ENCODE measurements at regions not wholly inside any gene's neighbourhood (a gene's known extent, or its start where the extent isn't known, plus 50 kb on each side); places are given as distances from the start of the nearest gene placed in this dataset.
A peak's percentile ranks its signal among the peaks of the same experiment; 100 is the strongest.

DNA sequence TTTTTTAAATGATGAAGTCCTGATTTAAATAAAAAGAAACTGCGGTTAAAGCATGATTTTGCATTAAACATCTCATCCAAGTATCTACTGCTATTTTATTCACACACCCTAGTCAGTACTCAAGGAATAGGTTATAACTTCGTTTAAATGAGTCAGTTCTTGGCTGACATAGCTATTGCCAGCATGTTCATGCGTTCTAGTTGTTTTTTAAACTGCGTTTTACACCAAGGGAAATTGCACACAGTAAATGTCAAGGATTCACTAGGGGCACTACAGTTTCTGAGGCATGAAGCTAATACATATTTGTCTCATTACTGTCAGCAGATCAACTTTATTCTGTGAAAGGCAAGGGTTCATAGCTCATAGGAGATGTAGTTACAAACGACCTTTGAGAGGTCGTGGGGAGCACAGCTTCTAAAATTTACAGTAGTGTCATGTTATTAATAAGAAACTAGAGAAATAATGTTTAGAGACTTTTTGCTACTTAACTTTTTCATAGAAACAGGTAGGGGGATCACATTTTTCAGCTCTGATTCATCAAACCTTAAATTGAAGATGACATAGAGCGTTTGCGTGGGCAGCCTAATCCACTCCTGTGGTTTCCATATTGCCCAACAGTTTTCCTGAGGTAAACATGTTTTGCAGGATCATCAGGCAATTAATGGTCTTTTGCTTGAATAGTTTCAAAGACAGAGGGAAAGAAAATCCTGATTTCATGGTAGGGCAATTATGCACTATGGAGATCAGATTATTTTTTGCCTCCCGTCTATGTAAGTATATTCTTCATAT lies 2222.7 kb upstream of the WWC1 start:
- TF ChIP-seq, protein P1, sequence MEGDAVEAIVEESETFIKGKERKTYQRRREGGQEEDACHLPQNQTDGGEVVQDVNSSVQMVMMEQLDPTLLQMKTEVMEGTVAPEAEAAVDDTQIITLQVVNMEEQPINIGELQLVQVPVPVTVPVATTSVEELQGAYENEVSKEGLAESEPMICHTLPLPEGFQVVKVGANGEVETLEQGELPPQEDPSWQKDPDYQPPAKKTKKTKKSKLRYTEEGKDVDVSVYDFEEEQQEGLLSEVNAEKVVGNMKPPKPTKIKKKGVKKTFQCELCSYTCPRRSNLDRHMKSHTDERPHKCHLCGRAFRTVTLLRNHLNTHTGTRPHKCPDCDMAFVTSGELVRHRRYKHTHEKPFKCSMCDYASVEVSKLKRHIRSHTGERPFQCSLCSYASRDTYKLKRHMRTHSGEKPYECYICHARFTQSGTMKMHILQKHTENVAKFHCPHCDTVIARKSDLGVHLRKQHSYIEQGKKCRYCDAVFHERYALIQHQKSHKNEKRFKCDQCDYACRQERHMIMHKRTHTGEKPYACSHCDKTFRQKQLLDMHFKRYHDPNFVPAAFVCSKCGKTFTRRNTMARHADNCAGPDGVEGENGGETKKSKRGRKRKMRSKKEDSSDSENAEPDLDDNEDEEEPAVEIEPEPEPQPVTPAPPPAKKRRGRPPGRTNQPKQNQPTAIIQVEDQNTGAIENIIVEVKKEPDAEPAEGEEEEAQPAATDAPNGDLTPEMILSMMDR (conservative IDR thresholded peaks at IDR 0.05; ENCODE audit: control insufficient read depth, insufficient read depth, low read depth, low read length) = no peak
- DNase-seq (ENCODE audit: low read depth) = peak; percentile 3
- no peak overlapping the region for H3K4me3 ChIP-seq (ENCODE audit: control insufficient read depth, low read depth, low read length)

DNA sequence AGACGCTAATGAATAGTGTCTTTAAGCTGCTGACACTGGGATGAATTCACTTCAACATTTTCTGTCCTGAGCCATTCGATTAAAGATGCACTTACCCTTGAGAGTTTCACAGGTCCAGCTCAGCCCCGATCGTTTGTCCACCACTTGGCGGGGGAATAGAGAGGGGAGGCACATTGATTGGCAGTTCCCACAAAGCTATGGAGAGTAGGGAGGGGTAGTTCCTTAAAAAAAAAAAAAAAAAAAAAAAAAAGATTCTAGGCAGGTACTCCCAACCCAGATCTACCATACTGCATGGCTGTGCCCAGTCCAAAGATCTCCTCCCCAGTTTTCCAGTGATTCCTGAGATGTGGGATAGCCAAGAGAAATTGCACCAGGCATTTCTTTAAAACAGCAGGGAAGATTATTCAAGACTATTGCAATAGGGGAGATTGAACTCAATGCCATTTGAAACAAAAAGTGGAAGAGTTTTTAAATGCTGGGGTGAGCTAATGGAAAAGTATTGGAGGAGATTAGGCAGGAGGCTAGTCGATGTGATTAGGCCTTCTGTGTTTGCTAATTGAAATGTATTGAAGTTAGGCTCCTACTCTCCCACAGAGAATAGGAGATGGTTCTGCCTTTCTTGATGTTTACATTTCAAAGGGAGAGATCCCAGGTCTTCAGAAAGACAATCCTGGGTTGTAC lies 2217.4 kb upstream of the WWC1 start:
- H3K4me3 ChIP-seq (ENCODE audit: control insufficient read depth, low read depth, low read length) = no peak overlapping the region
- DNase-seq (ENCODE audit: low read depth) = no peak
- TF ChIP-seq, protein P1 (conservative IDR thresholded peaks at IDR 0.05; ENCODE audit: control insufficient read depth, insufficient read depth, low read depth, low read length) = no peak

DNA sequence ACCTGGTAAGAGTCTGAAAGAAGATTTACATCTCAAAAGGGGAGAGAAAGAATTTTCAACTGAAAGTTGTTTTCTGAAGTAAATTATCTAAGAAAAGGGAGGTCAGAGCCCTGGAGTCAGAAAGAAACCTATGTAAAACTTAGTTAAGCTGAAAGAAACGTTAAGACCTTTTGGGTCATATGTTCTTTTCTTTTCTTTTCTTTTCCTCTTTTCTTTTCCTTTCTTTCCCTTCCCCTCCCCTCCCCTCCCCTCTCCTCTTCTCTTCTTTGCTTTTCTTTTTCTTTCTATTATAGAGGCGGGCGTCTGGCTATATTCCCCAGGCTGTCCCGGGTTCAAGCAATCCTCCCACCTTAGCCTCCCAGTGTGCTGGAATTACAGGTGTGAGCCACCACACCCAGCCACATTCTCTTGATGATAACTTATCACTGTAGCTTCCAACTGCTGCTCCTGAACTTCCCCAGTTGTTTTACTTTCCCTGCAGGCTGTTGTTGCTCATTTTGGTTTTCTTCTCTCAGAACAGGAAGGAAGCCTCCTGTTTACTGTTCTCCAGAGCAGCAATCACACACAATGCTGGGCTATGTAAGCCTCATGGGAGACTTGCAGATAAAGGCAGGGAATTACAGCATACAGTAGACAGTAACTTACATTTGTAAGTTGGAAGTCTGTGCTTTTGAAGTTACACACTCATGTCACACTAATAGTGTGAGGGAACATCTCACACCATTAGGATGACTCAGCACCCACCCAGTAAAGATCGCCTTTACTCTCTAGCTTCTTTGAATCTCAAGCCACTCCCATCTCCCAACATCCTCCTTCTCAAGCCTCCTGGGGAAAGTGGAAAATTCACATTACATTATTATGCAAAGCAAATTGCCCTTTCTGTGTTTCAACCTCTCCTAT lies 2216.6 kb upstream of the WWC1 start:
- TF ChIP-seq, protein P1 (conservative IDR thresholded peaks at IDR 0.05; ENCODE audit: control insufficient read depth, insufficient read depth, low read depth, low read length) = no peak
- H3K4me3 ChIP-seq (ENCODE audit: control insufficient read depth, low read depth, low read length) = no peak overlapping the region
- DNase-seq (ENCODE audit: low read depth) = no peak

DNA sequence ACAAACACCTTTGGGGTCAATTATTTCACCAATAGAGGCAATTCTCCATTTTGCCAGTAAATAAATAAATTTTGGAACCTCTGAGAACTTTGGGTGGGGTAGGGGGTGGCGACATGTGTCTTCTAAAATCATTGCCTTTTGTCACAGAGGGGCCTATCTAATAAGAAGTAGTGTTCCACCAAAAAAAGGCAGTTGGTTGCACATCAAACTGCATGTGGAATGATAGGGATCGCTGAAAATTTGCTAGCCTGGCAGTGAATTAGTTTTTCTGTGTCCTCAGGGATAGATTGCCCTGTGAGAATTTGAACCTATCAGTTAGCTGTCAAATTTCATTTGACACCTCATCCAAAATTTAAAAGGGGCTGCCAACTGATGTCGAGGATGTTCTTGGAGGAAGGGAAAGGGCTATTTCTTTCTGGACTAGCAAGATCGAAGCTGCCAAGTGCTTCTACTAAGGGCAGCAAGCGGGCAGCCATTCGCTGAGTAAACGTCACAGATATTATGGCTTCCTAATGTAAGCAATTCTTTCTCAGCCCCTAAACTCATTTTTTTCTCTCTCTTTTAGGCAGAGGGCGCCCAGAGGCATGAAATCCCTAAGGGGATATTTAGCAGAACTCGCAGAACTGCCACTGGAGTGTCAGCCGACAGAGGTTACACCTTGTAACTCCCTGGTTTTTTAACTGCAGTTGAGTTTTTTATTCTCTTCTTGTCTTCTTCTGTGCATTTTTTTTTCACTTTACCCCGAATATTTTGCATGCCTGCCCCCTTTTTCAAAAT lies 2208.1 kb upstream of the WWC1 start:
- TF ChIP-seq, protein P1 (conservative IDR thresholded peaks at IDR 0.05; ENCODE audit: control insufficient read depth, insufficient read depth, low read depth, low read length) = no peak

DNA sequence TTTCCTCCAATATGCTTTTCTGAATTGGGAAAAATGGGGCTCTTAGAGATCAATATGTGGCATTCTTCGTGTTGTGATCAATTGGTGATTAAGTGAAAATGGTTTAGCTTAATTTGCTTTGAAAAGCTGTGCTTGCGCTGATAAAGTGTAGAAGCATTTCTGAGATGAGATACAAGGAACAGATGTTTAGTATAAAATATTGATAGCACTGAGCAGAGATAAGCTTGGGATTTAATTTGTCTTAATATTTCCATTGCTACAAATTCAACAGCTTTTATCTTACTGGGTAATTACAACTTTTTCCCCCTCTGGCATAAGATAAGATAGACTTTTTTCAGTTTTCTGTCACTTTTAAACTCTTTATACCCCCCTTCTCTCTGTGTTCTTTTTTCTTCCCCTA lies 2204.9 kb upstream of the WWC1 start:
- no peak overlapping the region for H3K4me3 ChIP-seq (ENCODE audit: control insufficient read depth, low read depth, low read length)
- DNase-seq (ENCODE audit: low read depth) = no peak
- TF ChIP-seq, protein P1 (conservative IDR thresholded peaks at IDR 0.05; ENCODE audit: control insufficient read depth, insufficient read depth, low read depth, low read length) = no peak

More for the DNA sequence above, 2208.1 kb upstream of the WWC1 start:
- DNase-seq (ENCODE audit: low read depth) = no peak
- no peak overlapping the region for H3K4me3 ChIP-seq (ENCODE audit: control insufficient read depth, low read depth, low read length)
